NCI-H1105 (cell line): ENCODE measurements at regions not wholly inside any gene's neighbourhood (a gene's known extent, or its start where the extent isn't known, plus 50 kb on each side); places are given as distances from the start of the nearest gene placed in this dataset.

Experiments
- DNase-seq: peaks from one replicate; lab custom pipeline; 2025; lab: John Stamatoyannopoulos, UW

- DNase-seq = no peak
Observed at GRCh38 chrX:39144956-39145355, 343.7 kb downstream of the MID1IP1 start.

GRCh38 chrX:39145859-39146258 lies 344.6 kb downstream of the MID1IP1 start:
- no peak for DNase-seq

GRCh38 chrX:39149761-39150160 lies 348.5 kb downstream of the MID1IP1 start:
- DNase-seq = no peak

- DNase-seq = no peak
Observed at GRCh38 chrX:39150220-39150619, 349.0 kb downstream of the MID1IP1 start.

- no peak for DNase-seq
Observed at GRCh38 chrX:39150621-39151020, 349.4 kb downstream of the MID1IP1 start.

- DNase-seq = peak; percentile 81
Observed at GRCh38 chrX:39152106-39152649, 350.9 kb downstream of the MID1IP1 start.

GRCh38 chrX:39156051-39156450 lies 354.8 kb downstream of the MID1IP1 start:
- DNase-seq = no peak

- no peak for DNase-seq
Observed at GRCh38 chrX:39157006-39157405, 355.7 kb downstream of the MID1IP1 start.

- no peak for DNase-seq
Observed at GRCh38 chrX:39157796-39158195, 356.5 kb downstream of the MID1IP1 start.

- peak; percentile 57 for DNase-seq
Observed at GRCh38 chrX:39158801-39159657, 357.8 kb downstream of the MID1IP1 start.

GRCh38 chrX:39159921-39160507 lies 358.8 kb downstream of the MID1IP1 start:
- DNase-seq = no peak

- no peak for DNase-seq
Observed at GRCh38 chrX:39161611-39162255, 360.5 kb downstream of the MID1IP1 start.

- no peak for DNase-seq
Observed at GRCh38 chrX:39162322-39162735, 361.1 kb downstream of the MID1IP1 start.

- no peak for DNase-seq
Observed at GRCh38 chrX:39163581-39164126, 362.4 kb downstream of the MID1IP1 start.

- DNase-seq = no peak
Observed at GRCh38 chrX:39164212-39164611, 363.0 kb downstream of the MID1IP1 start.

GRCh38 chrX:39165185-39165584 lies 363.9 kb downstream of the MID1IP1 start:
- no peak for DNase-seq

GRCh38 chrX:39165773-39166172 lies 364.5 kb downstream of the MID1IP1 start:
- DNase-seq = no peak

GRCh38 chrX:39167791-39168190 lies 366.5 kb downstream of the MID1IP1 start:
- DNase-seq = no peak

GRCh38 chrX:39168609-39169008 lies 367.4 kb downstream of the MID1IP1 start:
- no peak for DNase-seq

- DNase-seq = no peak
Observed at GRCh38 chrX:39169976-39170375, 368.7 kb downstream of the MID1IP1 start.

GRCh38 chrX:39170464-39170863 lies 369.2 kb downstream of the MID1IP1 start:
- DNase-seq = no peak

- no peak for DNase-seq
Observed at GRCh38 chrX:39171686-39172085, 370.4 kb downstream of the MID1IP1 start.
